ENCODE measurements at regions not wholly inside any gene's neighbourhood (a gene's known extent, or its start where the extent isn't known, plus 50 kb on each side); places are given as distances from the start of the nearest gene placed in this dataset.

- TF ChIP-seq CTCF (optimal IDR thresholded peaks at IDR 0.05 in 1 of 3, IDR thresholded peaks at IDR 0.05 in 1 of 3, conservative IDR thresholded peaks at IDR 0.05 in 1 of 3; ENCODE audit: extremely low read depth in 1 of 3, insufficient read depth in 2 of 3, low read length in 3 of 3) (no peak), EZH2 (IDR thresholded peaks at IDR 0.05; ENCODE audit: low read length) (no peak)
Observed at GRCh38 chr10:9554321-9554720, 1463.4 kb upstream of the CELF2 start.
